ENCODE measurements at regions not wholly inside any gene's neighbourhood (a gene's known extent, or its start where the extent isn't known, plus 50 kb on each side); places are given as distances from the start of the nearest gene placed in this dataset.

GRCh38 chr5:60379907-60380306 is 320.1 kb downstream of the DEPDC1B start:
- H3K4me1 ChIP-seq = peaks cover 0 to 66% (median 8%) of the 10 kb centered on the region in 4 donors
- no peak for TF ChIP-seq CTCF (IDR thresholded peaks at IDR 0.05)
- DNase-seq = no peak
- H3K27ac ChIP-seq = peak overlapping the region in 1 of 2 donors; percentile 59
- no peaks in the 10 kb centered on the region for H3K27me3 ChIP-seq
- no peaks in the 10 kb centered on the region for H3K36me3 ChIP-seq
- H3K9me3 ChIP-seq = no peaks in the 10 kb centered on the region
- intact Hi-C loops (cut with DNase I; ENCODE audit: low total_unique reads) = loop anchor here (10.0 kb wide), 1 partner anchor 565 kb away; no protein-coding TSS in a partner anchor
- no peak overlapping the region for H3K4me3 ChIP-seq

GRCh38 chr5:60377826-60378225 is 322.1 kb downstream of the DEPDC1B start:
- intact Hi-C loops (cut with DNase I; ENCODE audit: low total_unique reads) = no loop called here
- no peak for DNase-seq
- Histone ChIP-seq H3K27me3 (no peaks in the 10 kb centered on the region), H3K27ac (peak overlapping the region in 1 of 2 donors; percentile 59), H3K4me3 (no peak overlapping the region), H3K4me1 (peaks cover 0 to 45% (median 6%) of the 10 kb centered on the region in 4 donors), H3K36me3 (no peaks in the 10 kb centered on the region), H3K9me3 (no peaks in the 10 kb centered on the region)
- TF ChIP-seq CTCF (IDR thresholded peaks at IDR 0.05) = no peak

- TF ChIP-seq CTCF (IDR thresholded peaks at IDR 0.05) = no peak
- peaks cover 0 to 36% (median 4%) of the 10 kb centered on the region in 4 donors for H3K4me1 ChIP-seq
- H3K4me3 ChIP-seq = no peak overlapping the region
- H3K36me3 ChIP-seq = no peaks in the 10 kb centered on the region
- DNase-seq = no peak
- H3K27ac ChIP-seq = peak overlapping the region in 1 of 2 donors; percentile 59
- no peaks in the 10 kb centered on the region for H3K9me3 ChIP-seq
- H3K27me3 ChIP-seq = no peaks in the 10 kb centered on the region
- intact Hi-C loops (cut with DNase I; ENCODE audit: low total_unique reads) = no loop called here
These were observed 323.1 kb downstream of the DEPDC1B start for GRCh38 chr5:60376860-60377259.

- H3K9me3 ChIP-seq = no peaks in the 10 kb centered on the region
- no peak for TF ChIP-seq CTCF (IDR thresholded peaks at IDR 0.05)
- peaks cover 0 to 41% (median 4%) of the 10 kb centered on the region in 4 donors for H3K4me1 ChIP-seq
- no peaks in the 10 kb centered on the region for H3K27me3 ChIP-seq
- no peaks in the 10 kb centered on the region for H3K36me3 ChIP-seq
- no peak for DNase-seq
- no peak overlapping the region for H3K4me3 ChIP-seq
- intact Hi-C loops (cut with DNase I; ENCODE audit: low total_unique reads) = no loop called here
- H3K27ac ChIP-seq = no peak overlapping the region
These were observed 325.6 kb downstream of the DEPDC1B start for GRCh38 chr5:60374409-60374808.

- H3K27ac ChIP-seq = no peak overlapping the region
- DNase-seq = no peak
- intact Hi-C loops (cut with DNase I; ENCODE audit: low total_unique reads) = no loop called here
These were observed 327.2 kb downstream of the DEPDC1B start for GRCh38 chr5:60372786-60373185.

More at GRCh38 chr5:60372786-60373185, 327.2 kb downstream of the DEPDC1B start:
- H3K4me1 ChIP-seq = peaks cover 0 to 39% (median 0%) of the 10 kb centered on the region in 4 donors
- no peak overlapping the region for H3K4me3 ChIP-seq
- H3K27me3 ChIP-seq = no peaks in the 10 kb centered on the region
- H3K9me3 ChIP-seq = no peaks in the 10 kb centered on the region
- H3K36me3 ChIP-seq = no peaks in the 10 kb centered on the region
- TF ChIP-seq CTCF (IDR thresholded peaks at IDR 0.05) = no peak
